Mammary epithelial cell (primary cell): ENCODE measurements at regions not wholly inside any gene's neighbourhood (a gene's known extent, or its start where the extent isn't known, plus 50 kb on each side); places are given as distances from the start of the nearest gene placed in this dataset.

Experiments
- EZH2 ChIP-seq: IDR thresholded peaks from 2 replicates; pipeline ENCODE4 v1.6.1; 2012; ENCODE audit warnings: low read length, inconsistent platforms, borderline replicate concordance
- TF ChIP-seq, protein P1 (sequence below), 2 donors: IDR thresholded peaks in 1 of 2; conservative IDR thresholded peaks in 1 of 2; 2 replicates each; pipeline ENCODE4 v1.5.1; 2011 to 2012; ENCODE audit warnings: inconsistent platforms in 2 of 2, low read length in 2 of 2, mild to moderate bottlenecking in 2 of 2, control low read depth in 1 of 2, low read depth in 1 of 2; ENCODE audit not compliant: insufficient read depth in 1 of 2; ENCODE audit errors: extremely low read depth in 1 of 2

DNA sequence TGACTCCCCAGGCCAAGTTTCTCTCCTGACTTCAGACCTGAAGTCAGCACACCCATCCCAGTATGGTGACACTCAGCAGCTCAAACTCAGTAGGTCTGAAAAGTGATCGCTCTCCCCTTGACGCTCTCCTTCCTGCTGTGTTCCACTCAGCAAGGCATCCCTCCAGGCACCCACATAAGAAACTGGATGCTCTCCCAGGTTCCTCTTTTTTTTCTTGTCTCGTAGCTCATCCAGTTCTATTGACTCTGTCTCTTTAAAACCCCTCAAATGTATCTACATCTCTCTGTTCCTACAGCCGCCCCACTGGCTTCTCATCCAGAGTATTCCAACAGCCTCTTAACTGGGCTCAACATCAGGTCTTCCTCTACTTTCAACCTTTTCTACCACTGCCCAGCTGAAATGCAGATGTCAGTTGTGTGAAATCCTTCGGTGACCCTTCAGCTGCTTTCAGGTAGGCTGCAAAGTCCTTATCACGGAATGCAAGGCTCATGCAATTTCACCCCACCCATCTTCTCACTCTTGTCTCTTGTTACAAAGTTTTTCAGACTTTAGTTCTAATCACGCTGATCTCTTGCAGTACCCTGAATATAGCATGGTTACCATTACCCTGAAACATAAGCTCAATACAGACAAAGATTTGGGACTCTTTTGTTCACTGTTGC, 286.2 kb upstream of the POU3F1 start:
- TF ChIP-seq, protein P1, sequence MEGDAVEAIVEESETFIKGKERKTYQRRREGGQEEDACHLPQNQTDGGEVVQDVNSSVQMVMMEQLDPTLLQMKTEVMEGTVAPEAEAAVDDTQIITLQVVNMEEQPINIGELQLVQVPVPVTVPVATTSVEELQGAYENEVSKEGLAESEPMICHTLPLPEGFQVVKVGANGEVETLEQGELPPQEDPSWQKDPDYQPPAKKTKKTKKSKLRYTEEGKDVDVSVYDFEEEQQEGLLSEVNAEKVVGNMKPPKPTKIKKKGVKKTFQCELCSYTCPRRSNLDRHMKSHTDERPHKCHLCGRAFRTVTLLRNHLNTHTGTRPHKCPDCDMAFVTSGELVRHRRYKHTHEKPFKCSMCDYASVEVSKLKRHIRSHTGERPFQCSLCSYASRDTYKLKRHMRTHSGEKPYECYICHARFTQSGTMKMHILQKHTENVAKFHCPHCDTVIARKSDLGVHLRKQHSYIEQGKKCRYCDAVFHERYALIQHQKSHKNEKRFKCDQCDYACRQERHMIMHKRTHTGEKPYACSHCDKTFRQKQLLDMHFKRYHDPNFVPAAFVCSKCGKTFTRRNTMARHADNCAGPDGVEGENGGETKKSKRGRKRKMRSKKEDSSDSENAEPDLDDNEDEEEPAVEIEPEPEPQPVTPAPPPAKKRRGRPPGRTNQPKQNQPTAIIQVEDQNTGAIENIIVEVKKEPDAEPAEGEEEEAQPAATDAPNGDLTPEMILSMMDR (conservative IDR thresholded peaks at IDR 0.05 in 1 of 2, IDR thresholded peaks at IDR 0.05 in 1 of 2; ENCODE audit: extremely low read depth in 1 of 2, insufficient read depth in 1 of 2, low read depth in 1 of 2, low read length in 2 of 2): no peak
- no peak for TF ChIP-seq EZH2
